SK-N-SH (cell line): ENCODE measurements at regions not wholly inside any gene's neighbourhood (a gene's known extent, or its start where the extent isn't known, plus 50 kb on each side); places are given as distances from the start of the nearest gene placed in this dataset.

ENCODE experiments used
- CHD2 ChIP-seq: fragments of 150-350 bp; IDR thresholded peaks from 2 replicates; pipeline ENCODE4 v1.6.1; 2018; ENCODE audit warnings: low read length; ENCODE audit not compliant: partially characterized antibody
- CTCF ChIP-seq: fragments of 200-600 bp; sonication (generic); IDR thresholded peaks from 2 replicates; pipeline ENCODE4 v1.6.1; 2017; ENCODE audit warnings: antibody characterized with exemption, mild to moderate bottlenecking, moderate library complexity
- EP300 ChIP-seq, 2 experiments: IDR thresholded peaks; 2 replicates each; pipeline versions ENCODE4 v1.4.0 to v1.6.1; 2012; ENCODE audit warnings: borderline replicate concordance in 1 of 2, low read depth in 1 of 2, low read length in 1 of 2
- EZH2phosphoT487 ChIP-seq: fragments of 200-600 bp; sonication (generic); IDR thresholded peaks from 2 replicates; pipeline ENCODE4 v1.6.1; 2017; ENCODE audit warnings: low read depth, mixed run types, mild to moderate bottlenecking, antibody characterized with exemption, moderate library complexity, borderline replicate concordance
- FOXJ3 ChIP-seq: sonication (generic); formaldehyde crosslinking; IDR thresholded peaks from 2 replicates; pipeline ENCODE4 v1.5.1; 2020; ENCODE audit warnings: mild to moderate bottlenecking, missing genetic modification reagents
- NFIC ChIP-seq: IDR thresholded peaks from 2 replicates; pipeline ENCODE4 v1.4.0; 2012; ENCODE audit warnings: borderline replicate concordance
- PBX3 ChIP-seq: IDR thresholded peaks from 2 replicates; pipeline ENCODE4; 2012
- TEAD4 ChIP-seq: IDR thresholded peaks from 2 replicates; pipeline ENCODE4 v1.4.0; 2012; ENCODE audit warnings: mild to moderate bottlenecking, borderline replicate concordance; ENCODE audit not compliant: insufficient read depth

GRCh38 chr2:78861546-78861945, 164.0 kb upstream of the REG3G start:
- TF ChIP-seq CTCF: peak; percentile 49
- no peak for TF ChIP-seq TEAD4
- TF ChIP-seq CHD2: no peak
- TF ChIP-seq EP300 (IDR thresholded peaks at IDR 0.05; ENCODE audit: borderline replicate concordance in 1 of 2, low read depth in 1 of 2, low read length in 1 of 2): no peak
- TF ChIP-seq EZH2phosphoT487: no peak
- TF ChIP-seq NFIC: no peak
- no peak for TF ChIP-seq PBX3
- no peak for TF ChIP-seq FOXJ3
